SK-N-SH treated with all-trans-retinoic acid at 6 μM for 48 hours (cell line): ENCODE measurements at regions not wholly inside any gene's neighbourhood (a gene's known extent, or its start where the extent isn't known, plus 50 kb on each side); places are given as distances from the start of the nearest gene placed in this dataset.

ENCODE experiments used
- ATAC-seq: fragments of 200-7000 bp; cut with Tn5 transposase; 3 replicates; pipeline ENCODE4 v1.9.1; 2020; ENCODE audit warnings: mild to moderate bottlenecking, moderate library complexity
- ARNTL ChIP-seq: fragments of 450-650 bp; formaldehyde crosslinking; IDR thresholded peaks from 2 replicates; pipeline ENCODE4 v1.5.0; 2020; ENCODE audit warnings: low read depth, mild to moderate bottlenecking, moderate library complexity, borderline replicate concordance
- BACH2 ChIP-seq: fragments of 250-450 bp; sonication (Bioruptor Pico); IDR thresholded peaks from 2 replicates; pipeline ENCODE4 v1.9.0; 2021; ENCODE audit warnings: mild to moderate bottlenecking, borderline replicate concordance
- CSDC2 ChIP-seq: fragments of 250-450 bp; sonication (Bioruptor Pico); IDR thresholded peaks from 2 replicates; pipeline ENCODE4 v1.5.0; 2020; ENCODE audit warnings: mild to moderate bottlenecking, moderate library complexity
- GLIS3 ChIP-seq: fragments of 250-450 bp; sonication (Bioruptor Pico); IDR thresholded peaks from 2 replicates; pipeline ENCODE4 v1.5.0; 2020; ENCODE audit warnings: mild to moderate bottlenecking, moderate library complexity
- ISL1 ChIP-seq: fragments of 250-450 bp; sonication (Bioruptor Pico); IDR thresholded peaks from 2 replicates; pipeline ENCODE4 v2.1.2; 2022; ENCODE audit warnings: mild to moderate bottlenecking, moderate library complexity
- OSR1 ChIP-seq: fragments of 250-450 bp; sonication (Bioruptor Pico); IDR thresholded peaks from 2 replicates; pipeline ENCODE4 v1.8.0; 2022; ENCODE audit warnings: moderate library complexity, mild to moderate bottlenecking, inconsistent platforms
- POU6F1 ChIP-seq: fragments of 250-450 bp; sonication (Bioruptor Pico); IDR thresholded peaks from 2 replicates; pipeline ENCODE4 v1.8.0; 2021; ENCODE audit warnings: low read depth, mild to moderate bottlenecking, moderate library complexity, borderline replicate concordance
- PPARA ChIP-seq: fragments of 250-450 bp; sonication (Bioruptor Pico); IDR thresholded peaks from 2 replicates; pipeline ENCODE4 v1.5.0; 2020; ENCODE audit warnings: mild to moderate bottlenecking, borderline replicate concordance
- RARB ChIP-seq: fragments of 250-450 bp; sonication (Bioruptor Pico); IDR thresholded peaks from 2 replicates; pipeline ENCODE4 v1.8.0; 2021; ENCODE audit warnings: mild to moderate bottlenecking, moderate library complexity
- SNAI2 ChIP-seq: fragments of 250-450 bp; sonication (Bioruptor Pico); IDR thresholded peaks from 2 replicates; pipeline ENCODE4 v1.5.0; 2020; ENCODE audit warnings: mild to moderate bottlenecking, moderate library complexity
- TCF4 ChIP-seq: fragments of 250-450 bp; sonication (Bioruptor Pico); IDR thresholded peaks from 2 replicates; pipeline ENCODE4 v1.8.0; 2021; ENCODE audit warnings: mild to moderate bottlenecking, moderate library complexity, borderline replicate concordance
- TOX ChIP-seq: fragments of 250-450 bp; sonication (Bioruptor Pico); IDR thresholded peaks from 2 replicates; pipeline ENCODE4 v1.8.0; 2021; ENCODE audit warnings: mild to moderate bottlenecking, moderate library complexity, borderline replicate concordance
- TSHZ2 ChIP-seq: fragments of 250-450 bp; sonication (Bioruptor Pico); IDR thresholded peaks from 2 replicates; pipeline ENCODE4 v1.5.0; 2020; ENCODE audit warnings: mild to moderate bottlenecking, moderate library complexity
- ZFP3 ChIP-seq: fragments of 250-450 bp; sonication (Bioruptor Pico); IDR thresholded peaks from 2 replicates; pipeline ENCODE4 v1.5.0; 2020; ENCODE audit warnings: mild to moderate bottlenecking, moderate library complexity
- ZFP30 ChIP-seq: fragments of 450-650 bp; formaldehyde crosslinking; IDR thresholded peaks from 2 replicates; pipeline ENCODE4 v1.5.0; 2022; ENCODE audit warnings: mild to moderate bottlenecking, moderate library complexity
- ZNF565 ChIP-seq: fragments of 450-650 bp; formaldehyde crosslinking; conservative IDR thresholded peaks from 2 replicates; pipeline ENCODE4 v1.5.0; 2020; ENCODE audit warnings: low read depth, mild to moderate bottlenecking, moderate library complexity
- ZNF70 ChIP-seq: fragments of 450-650 bp; formaldehyde crosslinking; IDR thresholded peaks from 2 replicates; pipeline ENCODE4 v1.5.0; 2020; ENCODE audit warnings: mild to moderate bottlenecking, moderate library complexity
- ZNF8 ChIP-seq: fragments of 450-650 bp; formaldehyde crosslinking; IDR thresholded peaks from 2 replicates; pipeline ENCODE4 v1.5.0; 2020; ENCODE audit warnings: mild to moderate bottlenecking, moderate library complexity
- TF ChIP-seq, protein P1 (sequence below): fragments of 250-450 bp; sonication (Bioruptor Pico); IDR thresholded peaks from 2 replicates; pipeline ENCODE4 v1.8.0; 2020; ENCODE audit warnings: mild to moderate bottlenecking, moderate library complexity, borderline replicate concordance
- TF ChIP-seq, protein P2 (sequence below): fragments of 250-450 bp; sonication (Bioruptor Pico); IDR thresholded peaks from 2 replicates; pipeline ENCODE4 v1.5.1; 2021; ENCODE audit warnings: mild to moderate bottlenecking, moderate library complexity

DNA sequence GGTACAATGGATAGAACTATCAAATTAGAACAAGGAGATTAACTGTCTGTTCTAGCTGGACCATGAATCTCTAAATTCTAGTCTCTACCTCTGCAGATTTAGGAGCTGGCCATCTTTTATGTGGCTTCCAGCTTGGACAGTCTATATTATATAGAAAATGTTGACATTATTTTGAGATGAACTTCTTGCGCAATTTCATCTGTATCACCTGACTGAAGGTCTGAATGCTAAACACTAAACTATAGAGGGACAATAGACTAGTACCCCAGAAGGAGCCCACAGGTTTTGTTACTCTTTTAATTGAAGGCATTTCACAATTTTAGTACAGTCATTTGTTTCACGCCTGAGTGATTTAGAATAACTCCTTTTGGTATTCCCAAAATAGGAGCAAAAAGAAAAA lies 222.4 kb upstream of the ANKRD30A start:
- TF ChIP-seq ZNF565 (CRISPR knock-in tag) (no peak), CSDC2 (no peak), ISL1 (CRISPR knock-in tag) (no peak)
- no peak for ATAC-seq

GRCh38 chr10:36899652-36900051 lies 225.7 kb upstream of the ANKRD30A start:
- TF ChIP-seq CSDC2 (no peak), TCF4 (CRISPR knock-in tag) (no peak), BACH2 (CRISPR knock-in tag) (no peak), POU6F1 (CRISPR knock-in tag) (no peak)
- ATAC-seq, result no peak

DNA sequence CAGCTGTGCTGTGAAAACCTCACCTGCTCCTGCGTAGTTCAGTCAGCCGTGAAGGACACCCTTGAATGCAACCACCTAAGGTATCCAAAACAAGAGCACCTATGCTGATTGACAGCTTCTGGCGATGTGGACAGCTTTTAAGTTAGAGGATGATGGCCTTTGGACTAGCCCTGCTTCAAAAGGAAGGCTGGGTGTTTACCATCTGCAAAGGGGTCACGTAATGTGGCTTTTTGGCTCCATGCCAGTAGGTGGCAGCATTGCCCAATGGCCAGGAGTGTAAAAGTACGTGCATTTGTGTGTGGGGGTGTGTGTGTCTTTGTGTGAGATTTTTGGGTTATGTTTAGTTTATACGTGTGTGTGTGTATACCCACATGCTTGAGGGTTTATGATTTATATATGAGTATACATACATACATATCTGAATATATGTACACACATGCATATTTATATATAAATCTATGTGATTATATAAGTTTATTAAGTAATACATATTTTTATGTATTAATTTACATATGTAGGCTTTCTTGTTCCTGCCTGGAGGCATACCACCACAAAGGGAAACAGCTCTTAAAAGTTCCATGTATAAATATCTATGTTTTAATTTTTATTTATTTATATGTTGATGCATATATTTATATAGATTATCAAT lies 236.3 kb upstream of the ANKRD30A start:
- peak; percentile 62 for ATAC-seq
- TF ChIP-seq ZNF8 (no peak), TOX (CRISPR knock-in tag) (no peak), PPARA (CRISPR knock-in tag) (no peak), TCF4 (CRISPR knock-in tag) (no peak), ZNF565 (CRISPR knock-in tag) (no peak), ARNTL (CRISPR knock-in tag) (no peak), GLIS3 (CRISPR knock-in tag) (no peak), RARB (CRISPR knock-in tag) (no peak), ZFP3 (CRISPR knock-in tag) (no peak)

DNA sequence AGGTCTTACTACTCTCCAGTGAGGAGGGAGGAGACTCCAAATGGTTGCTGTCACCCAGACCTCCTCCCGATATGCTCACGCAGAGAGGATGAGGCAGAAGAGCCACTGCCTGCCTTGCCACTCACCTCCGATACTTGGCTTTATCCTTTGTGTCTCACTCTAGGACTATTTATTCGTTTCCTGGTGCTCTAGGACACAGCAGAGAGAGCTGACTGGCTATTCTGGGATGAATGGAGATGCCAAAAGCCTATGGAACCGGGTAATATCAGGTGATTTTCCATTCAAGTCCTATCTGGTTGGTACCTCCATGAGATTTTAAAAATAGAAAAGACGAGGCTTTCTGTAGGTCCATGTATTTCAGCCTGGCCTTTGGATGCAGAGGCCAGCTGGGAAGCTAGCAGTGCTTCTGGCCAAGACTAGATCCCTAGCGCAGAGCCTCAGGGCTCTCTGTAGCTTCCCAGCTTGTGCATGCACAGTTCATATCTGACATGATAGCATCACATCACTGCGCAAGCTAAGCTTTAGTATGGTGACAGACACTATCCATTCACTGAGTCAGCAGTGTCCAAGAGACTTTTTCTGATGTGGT lies 239.0 kb upstream of the ANKRD30A start:
- 0 out of 3 replicates have a peak, but pooled peaks have one; percentile 25 for ATAC-seq

GRCh38 chr10:36885746-36886145 lies 239.7 kb upstream of the ANKRD30A start:
- no peak for ATAC-seq
- TF ChIP-seq ARNTL (CRISPR knock-in tag) (no peak), TCF4 (CRISPR knock-in tag) (no peak), OSR1 (CRISPR knock-in tag) (no peak), BACH2 (CRISPR knock-in tag) (no peak), ISL1 (CRISPR knock-in tag) (no peak), ZNF70 (no peak), ZFP3 (CRISPR knock-in tag) (no peak), RARB (CRISPR knock-in tag) (no peak)
- TF ChIP-seq, protein P1, sequence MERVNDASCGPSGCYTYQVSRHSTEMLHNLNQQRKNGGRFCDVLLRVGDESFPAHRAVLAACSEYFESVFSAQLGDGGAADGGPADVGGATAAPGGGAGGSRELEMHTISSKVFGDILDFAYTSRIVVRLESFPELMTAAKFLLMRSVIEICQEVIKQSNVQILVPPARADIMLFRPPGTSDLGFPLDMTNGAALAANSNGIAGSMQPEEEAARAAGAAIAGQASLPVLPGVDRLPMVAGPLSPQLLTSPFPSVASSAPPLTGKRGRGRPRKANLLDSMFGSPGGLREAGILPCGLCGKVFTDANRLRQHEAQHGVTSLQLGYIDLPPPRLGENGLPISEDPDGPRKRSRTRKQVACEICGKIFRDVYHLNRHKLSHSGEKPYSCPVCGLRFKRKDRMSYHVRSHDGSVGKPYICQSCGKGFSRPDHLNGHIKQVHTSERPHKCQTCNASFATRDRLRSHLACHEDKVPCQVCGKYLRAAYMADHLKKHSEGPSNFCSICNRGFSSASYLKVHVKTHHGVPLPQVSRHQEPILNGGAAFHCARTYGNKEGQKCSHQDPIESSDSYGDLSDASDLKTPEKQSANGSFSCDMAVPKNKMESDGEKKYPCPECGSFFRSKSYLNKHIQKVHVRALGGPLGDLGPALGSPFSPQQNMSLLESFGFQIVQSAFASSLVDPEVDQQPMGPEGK, result no peak
- TF ChIP-seq, protein P2, sequence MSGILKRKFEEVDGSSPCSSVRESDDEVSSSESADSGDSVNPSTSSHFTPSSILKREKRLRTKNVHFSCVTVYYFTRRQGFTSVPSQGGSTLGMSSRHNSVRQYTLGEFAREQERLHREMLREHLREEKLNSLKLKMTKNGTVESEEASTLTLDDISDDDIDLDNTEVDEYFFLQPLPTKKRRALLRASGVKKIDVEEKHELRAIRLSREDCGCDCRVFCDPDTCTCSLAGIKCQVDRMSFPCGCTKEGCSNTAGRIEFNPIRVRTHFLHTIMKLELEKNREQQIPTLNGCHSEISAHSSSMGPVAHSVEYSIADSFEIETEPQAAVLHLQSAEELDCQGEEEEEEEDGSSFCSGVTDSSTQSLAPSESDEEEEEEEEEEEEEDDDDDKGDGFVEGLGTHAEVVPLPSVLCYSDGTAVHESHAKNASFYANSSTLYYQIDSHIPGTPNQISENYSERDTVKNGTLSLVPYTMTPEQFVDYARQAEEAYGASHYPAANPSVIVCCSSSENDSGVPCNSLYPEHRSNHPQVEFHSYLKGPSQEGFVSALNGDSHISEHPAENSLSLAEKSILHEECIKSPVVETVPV (CRISPR knock-in tag), result no peak

More for the DNA sequence above, 239.0 kb upstream of the ANKRD30A start:
- no peak for TF ChIP-seq CSDC2
- TF ChIP-seq TOX (CRISPR knock-in tag), result no peak

- TF ChIP-seq GLIS3 (CRISPR knock-in tag) (no peak), ZFP30 (CRISPR knock-in tag) (no peak), RARB (CRISPR knock-in tag) (no peak), BACH2 (CRISPR knock-in tag) (no peak), PPARA (CRISPR knock-in tag) (no peak), SNAI2 (CRISPR knock-in tag) (no peak), TSHZ2 (CRISPR knock-in tag) (no peak), ISL1 (CRISPR knock-in tag) (no peak), ZFP3 (CRISPR knock-in tag) (no peak)
- TF ChIP-seq, protein P1, result no peak
- TF ChIP-seq, all 23 proteins: peak for 0
- ATAC-seq, result no peak
Measured at GRCh38 chr10:36882781-36883180, 242.6 kb upstream of the ANKRD30A start.
